ENCODE measurements at regions not wholly inside any gene's neighbourhood (a gene's known extent, or its start where the extent isn't known, plus 50 kb on each side); places are given as distances from the start of the nearest gene placed in this dataset.

- WGBS (ENCODE audit: insufficient coverage), result 33% methylated on average over 4 of the region's 10 CpGs
Observed at GRCh38 chr11:44450295-44450932, 115.0 kb upstream of the CD82 start.

DNA sequence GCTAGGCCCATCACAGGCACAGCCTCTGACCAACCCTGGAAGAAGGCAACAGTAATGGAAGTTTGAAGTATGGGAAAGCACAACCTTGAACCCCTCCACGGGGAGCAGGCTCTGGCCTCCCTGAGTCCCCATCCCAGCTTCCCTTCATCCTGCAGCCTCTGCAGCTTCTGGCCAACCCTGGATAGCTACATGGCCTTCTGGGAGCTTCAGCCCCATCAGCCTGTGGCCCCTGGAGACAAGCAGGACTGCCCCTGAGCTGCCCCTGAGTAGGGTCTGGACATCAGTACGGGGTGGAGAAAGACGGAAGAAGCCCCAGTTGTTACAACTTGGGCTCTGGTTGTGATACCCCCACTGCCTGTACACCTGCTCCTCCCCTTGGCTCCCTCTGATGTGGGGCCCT lies 113.8 kb upstream of the CD82 start:
- H3K27me3 ChIP-seq (ENCODE audit: control insufficient read depth, insufficient read depth, low read length), result peaks cover 2% of the 10 kb centered on the region
- H3K36me3 ChIP-seq (ENCODE audit: control insufficient read depth, insufficient read depth, low read length), result no peaks in the 10 kb centered on the region
- WGBS (ENCODE audit: insufficient coverage), result 79% methylated on average over 3 of the region's 3 CpGs
- H3K9me3 ChIP-seq (replicated peaks; ENCODE audit: control insufficient read depth, low read depth, low read length), result no peaks in the 10 kb centered on the region
- DNase-seq, result no peak
- peaks cover 5% of the 10 kb centered on the region for H3K4me1 ChIP-seq (ENCODE audit: control insufficient read depth, insufficient read depth, low read length)
- no peak overlapping the region for H3K27ac ChIP-seq (ENCODE audit: low read length)
- H3K4me3 ChIP-seq (ENCODE audit: low read length), result no peak overlapping the region

More at GRCh38 chr11:44450295-44450932, 115.0 kb upstream of the CD82 start:
- H3K9me3 ChIP-seq (replicated peaks; ENCODE audit: control insufficient read depth, low read depth, low read length), result no peaks in the 10 kb centered on the region
- H3K4me1 ChIP-seq (ENCODE audit: control insufficient read depth, insufficient read depth, low read length), result peaks cover 4% of the 10 kb centered on the region
- peaks cover 6% of the 10 kb centered on the region for H3K27me3 ChIP-seq (ENCODE audit: control insufficient read depth, insufficient read depth, low read length)
- H3K36me3 ChIP-seq (ENCODE audit: control insufficient read depth, insufficient read depth, low read length), result no peaks in the 10 kb centered on the region
- no peak overlapping the region for H3K4me3 ChIP-seq (ENCODE audit: low read length)
- no peak for DNase-seq
- no peak overlapping the region for H3K27ac ChIP-seq (ENCODE audit: low read length)

DNA sequence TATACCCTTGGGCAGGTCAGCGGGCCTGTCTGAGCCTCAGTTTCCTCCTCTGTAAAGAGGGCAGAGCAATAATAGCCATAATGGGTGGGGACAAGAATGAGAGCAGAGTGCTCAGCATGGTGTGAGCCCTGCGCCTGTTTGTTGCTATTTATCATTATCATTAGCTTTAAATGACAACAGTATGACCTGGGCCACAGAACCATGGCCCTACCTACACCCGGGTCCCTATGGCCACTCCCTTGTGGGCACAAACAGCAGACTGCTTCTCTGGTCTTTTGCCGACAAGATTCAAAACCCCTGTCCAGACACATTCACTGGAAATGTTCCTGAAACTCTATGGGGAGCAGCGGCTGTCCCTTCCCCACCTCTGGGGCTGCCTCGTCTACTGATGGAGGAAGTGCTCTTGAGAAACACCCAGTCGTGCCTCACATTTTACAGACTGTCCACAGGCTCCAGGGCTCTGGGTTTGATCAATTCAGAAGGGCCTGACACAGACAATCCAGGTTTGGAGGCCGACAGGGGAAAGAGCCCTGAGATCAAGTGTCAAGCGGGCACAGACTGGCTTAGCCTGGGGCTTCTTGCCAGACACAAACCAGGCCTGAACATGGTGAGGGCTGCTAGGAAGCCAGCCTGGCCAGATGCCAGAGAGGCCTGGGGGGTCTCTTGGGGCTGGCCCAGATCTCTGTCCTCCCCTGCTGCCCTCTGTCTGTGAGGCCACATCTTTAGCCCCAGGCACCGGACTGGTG lies 112.5 kb upstream of the CD82 start:
- Histone ChIP-seq H3K27ac (ENCODE audit: low read length) (no peak overlapping the region), H3K36me3 (ENCODE audit: control insufficient read depth, insufficient read depth, low read length) (no peaks in the 10 kb centered on the region), H3K9me3 (replicated peaks; ENCODE audit: control insufficient read depth, low read depth, low read length) (no peaks in the 10 kb centered on the region), H3K27me3 (ENCODE audit: control insufficient read depth, insufficient read depth, low read length) (peaks cover 2% of the 10 kb centered on the region), H3K4me3 (ENCODE audit: low read length) (no peak overlapping the region), H3K4me1 (ENCODE audit: control insufficient read depth, insufficient read depth, low read length) (peaks cover 10% of the 10 kb centered on the region)
- 42% methylated on average over 8 of the region's 10 CpGs for WGBS (ENCODE audit: insufficient coverage)
- no peak for DNase-seq

- no peak overlapping the region for H3K4me3 ChIP-seq (ENCODE audit: low read length)
- H3K36me3 ChIP-seq (ENCODE audit: control insufficient read depth, insufficient read depth, low read length), result no peaks in the 10 kb centered on the region
- H3K27ac ChIP-seq (ENCODE audit: low read length), result no peak overlapping the region
- H3K9me3 ChIP-seq (replicated peaks; ENCODE audit: control insufficient read depth, low read depth, low read length), result no peaks in the 10 kb centered on the region
- WGBS (ENCODE audit: insufficient coverage), result no CpG with 5 or more reads among the region's 5 CpGs
- peaks cover 10% of the 10 kb centered on the region for H3K4me1 ChIP-seq (ENCODE audit: control insufficient read depth, insufficient read depth, low read length)
- DNase-seq, result no peak
- peaks cover 2% of the 10 kb centered on the region for H3K27me3 ChIP-seq (ENCODE audit: control insufficient read depth, insufficient read depth, low read length)
Observed at GRCh38 chr11:44453871-44454270, 111.6 kb upstream of the CD82 start.

GRCh38 chr11:44454666-44455065 lies 110.8 kb upstream of the CD82 start:
- no peak overlapping the region for H3K4me3 ChIP-seq (ENCODE audit: low read length)
- no peaks in the 10 kb centered on the region for H3K36me3 ChIP-seq (ENCODE audit: control insufficient read depth, insufficient read depth, low read length)
- H3K9me3 ChIP-seq (replicated peaks; ENCODE audit: control insufficient read depth, low read depth, low read length), result no peaks in the 10 kb centered on the region
- H3K27ac ChIP-seq (ENCODE audit: low read length), result no peak overlapping the region
- peaks cover 4% of the 10 kb centered on the region for H3K27me3 ChIP-seq (ENCODE audit: control insufficient read depth, insufficient read depth, low read length)
- peaks cover 10% of the 10 kb centered on the region for H3K4me1 ChIP-seq (ENCODE audit: control insufficient read depth, insufficient read depth, low read length)
- DNase-seq, result no peak
- WGBS (ENCODE audit: insufficient coverage), result 55% methylated on average over 4 of the region's 4 CpGs

- H3K4me1 ChIP-seq (ENCODE audit: control insufficient read depth, insufficient read depth, low read length), result peaks cover 10% of the 10 kb centered on the region
- no peak for DNase-seq
- H3K27me3 ChIP-seq (ENCODE audit: control insufficient read depth, insufficient read depth, low read length), result peaks cover 5% of the 10 kb centered on the region
- no peak overlapping the region for H3K4me3 ChIP-seq (ENCODE audit: low read length)
- H3K36me3 ChIP-seq (ENCODE audit: control insufficient read depth, insufficient read depth, low read length), result no peaks in the 10 kb centered on the region
- 53% methylated on average over 9 of the region's 11 CpGs for WGBS (ENCODE audit: insufficient coverage)
- peaks cover 6% of the 10 kb centered on the region for H3K9me3 ChIP-seq (replicated peaks; ENCODE audit: control insufficient read depth, low read depth, low read length)
- no peak overlapping the region for H3K27ac ChIP-seq (ENCODE audit: low read length)
Observed at GRCh38 chr11:44456544-44457300, 108.7 kb upstream of the CD82 start.

DNA sequence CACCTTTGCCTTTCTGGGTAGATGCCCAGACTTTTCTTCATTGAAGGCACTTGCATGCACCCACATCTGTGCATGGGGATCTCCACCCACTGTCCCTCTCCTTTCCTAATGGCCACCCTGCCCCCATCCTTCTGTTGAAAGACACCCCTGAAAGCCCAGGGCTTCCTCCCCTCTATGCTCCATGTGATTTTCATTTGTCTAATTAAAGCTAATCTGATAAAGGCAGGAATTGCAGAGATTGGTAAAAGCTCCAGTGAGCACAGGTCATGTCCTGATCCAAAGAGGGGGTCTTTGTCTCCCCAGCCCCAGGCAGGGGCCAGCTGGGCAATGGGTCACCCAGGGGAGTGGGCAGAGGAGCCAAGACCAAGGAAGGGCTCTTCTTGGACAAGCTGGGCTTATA lies 107.6 kb upstream of the CD82 start:
- Histone ChIP-seq H3K36me3 (ENCODE audit: control insufficient read depth, insufficient read depth, low read length) (no peaks in the 10 kb centered on the region), H3K27me3 (ENCODE audit: control insufficient read depth, insufficient read depth, low read length) (peaks cover 5% of the 10 kb centered on the region), H3K4me3 (ENCODE audit: low read length) (no peak overlapping the region), H3K9me3 (replicated peaks; ENCODE audit: control insufficient read depth, low read depth, low read length) (peaks cover 6% of the 10 kb centered on the region), H3K27ac (ENCODE audit: low read length) (no peak overlapping the region), H3K4me1 (ENCODE audit: control insufficient read depth, insufficient read depth, low read length) (peaks cover 8% of the 10 kb centered on the region)
- DNase-seq, result no peak

- H3K9me3 ChIP-seq (replicated peaks; ENCODE audit: control insufficient read depth, low read depth, low read length), result peaks cover 17% of the 10 kb centered on the region
- WGBS (ENCODE audit: insufficient coverage), result 100% methylated on average over 3 of the region's 5 CpGs
- peaks cover 14% of the 10 kb centered on the region for H3K4me1 ChIP-seq (ENCODE audit: control insufficient read depth, insufficient read depth, low read length)
- peaks cover 8% of the 10 kb centered on the region for H3K27me3 ChIP-seq (ENCODE audit: control insufficient read depth, insufficient read depth, low read length)
- no peak for DNase-seq
- H3K4me3 ChIP-seq (ENCODE audit: low read length), result no peak overlapping the region
- H3K36me3 ChIP-seq (ENCODE audit: control insufficient read depth, insufficient read depth, low read length), result no peaks in the 10 kb centered on the region
- no peak overlapping the region for H3K27ac ChIP-seq (ENCODE audit: low read length)
Observed at GRCh38 chr11:44463751-44464150, 101.7 kb upstream of the CD82 start.

DNA sequence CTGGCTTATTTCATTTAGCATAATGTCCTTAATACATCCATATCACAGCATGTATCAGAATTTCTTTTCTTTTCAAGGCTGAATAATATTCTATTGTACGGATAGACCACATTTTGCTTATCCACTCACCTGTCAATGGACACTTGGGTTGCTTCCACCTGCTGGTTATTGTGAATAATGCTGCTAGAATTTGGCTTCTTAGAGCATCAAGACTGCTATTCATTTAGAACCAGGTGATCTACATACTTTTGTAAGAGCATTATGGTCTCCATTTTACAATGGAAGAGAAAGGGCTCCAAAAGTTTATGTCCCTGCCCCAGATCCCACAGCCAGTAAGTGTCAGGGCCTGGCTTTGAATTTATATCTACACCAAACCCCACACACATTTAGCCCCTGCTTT lies 100.7 kb upstream of the CD82 start:
- H3K4me3 ChIP-seq (ENCODE audit: low read length), result no peak overlapping the region
- WGBS (ENCODE audit: insufficient coverage), result no CpG with 5 or more reads among the region's 1 CpG
- no peak overlapping the region for H3K27ac ChIP-seq (ENCODE audit: low read length)
- no peaks in the 10 kb centered on the region for H3K36me3 ChIP-seq (ENCODE audit: control insufficient read depth, insufficient read depth, low read length)
- no peak for DNase-seq
- H3K4me1 ChIP-seq (ENCODE audit: control insufficient read depth, insufficient read depth, low read length), result peaks cover 14% of the 10 kb centered on the region
- H3K9me3 ChIP-seq (replicated peaks; ENCODE audit: control insufficient read depth, low read depth, low read length), result peaks cover 17% of the 10 kb centered on the region
- H3K27me3 ChIP-seq (ENCODE audit: control insufficient read depth, insufficient read depth, low read length), result peaks cover 6% of the 10 kb centered on the region

- WGBS (ENCODE audit: insufficient coverage), result 27% methylated on average over 24 of the region's 24 CpGs
- DNase-seq, result peak; percentile 72
- no peaks in the 10 kb centered on the region for H3K36me3 ChIP-seq (ENCODE audit: control insufficient read depth, insufficient read depth, low read length)
- H3K4me3 ChIP-seq (ENCODE audit: low read length), result no peak overlapping the region
- peaks cover 4% of the 10 kb centered on the region for H3K27me3 ChIP-seq (ENCODE audit: control insufficient read depth, insufficient read depth, low read length)
- H3K27ac ChIP-seq (ENCODE audit: low read length), result no peak overlapping the region
- peaks cover 11% of the 10 kb centered on the region for H3K9me3 ChIP-seq (replicated peaks; ENCODE audit: control insufficient read depth, low read depth, low read length)
- H3K4me1 ChIP-seq (ENCODE audit: control insufficient read depth, insufficient read depth, low read length), result peaks cover 14% of the 10 kb centered on the region
Observed at GRCh38 chr11:44466531-44467205, 98.8 kb upstream of the CD82 start.

Measured in muscle of leg (tissue), 3 donors.